Activated CD4-positive, alpha-beta T cell treated with anti-CD3 and anti-CD28 coated beads, Interleukin-2, amount 10 ng/mL, durations not matched to agents 7 days and 5 days (primary cell): ENCODE measurements at regions not wholly inside any gene's neighbourhood (a gene's known extent, or its start where the extent isn't known, plus 50 kb on each side); places are given as distances from the start of the nearest gene placed in this dataset.

ENCODE experiments used
- CTCF ChIA-PET: fragments of 350-600 bp; sonication (Branson Sonifier 250); formaldehyde crosslinking; loops from one replicate; lab custom pipeline; 2021; ENCODE audit warnings: antibody characterized with exemption; lab: Charles Lee
- POLR2A ChIA-PET: fragments of 350-600 bp; sonication (Branson Sonifier 250); formaldehyde crosslinking; loops from one replicate; lab custom pipeline; 2021; ENCODE audit warnings: antibody characterized with exemption; lab: Charles Lee
- DNase-seq: peaks from one replicate; pipeline ENCODE4 v3.0.0-alpha.2; 2020
- H3K27ac Mint-ChIP-seq: one replicate; pipeline ENCODE4 v1.8.0; 2021; ENCODE audit warnings: mild to moderate bottlenecking, moderate library complexity, mixed read lengths
- H3K27me3 Mint-ChIP-seq: one replicate; pipeline ENCODE4 v1.8.0; 2021; ENCODE audit warnings: mixed read lengths
- H3K36me3 Mint-ChIP-seq: one replicate; pipeline ENCODE4 v1.8.0; 2021; ENCODE audit warnings: low read depth, mixed read lengths
- H3K4me1 Mint-ChIP-seq: one replicate; pipeline ENCODE4 v1.8.0; 2021; ENCODE audit warnings: mixed read lengths
- H3K4me3 Mint-ChIP-seq: one replicate; pipeline ENCODE4 v1.8.0; 2021; ENCODE audit warnings: mild to moderate bottlenecking, moderate library complexity, mixed read lengths
- H3K9me3 Mint-ChIP-seq: one replicate; pipeline ENCODE4 v1.8.0; 2021; ENCODE audit warnings: mixed read lengths

DNA sequence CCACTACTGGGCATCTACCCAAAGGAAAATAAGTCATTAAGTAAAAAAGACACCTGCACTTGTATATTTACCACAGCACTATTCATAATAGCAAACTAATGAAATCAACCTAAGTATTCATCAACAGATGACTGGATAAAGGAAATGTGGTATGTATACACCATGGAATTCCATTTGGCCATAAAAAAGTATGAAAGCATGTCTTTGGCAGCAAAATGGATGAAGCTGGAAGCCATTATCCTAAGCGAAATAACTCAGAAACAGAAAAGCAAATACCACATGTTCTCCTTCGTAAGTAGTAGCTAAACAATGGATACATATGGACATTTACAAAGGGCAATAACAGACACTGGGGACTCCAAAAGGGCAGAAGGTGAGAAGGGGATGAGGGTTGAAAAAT lies 485.7 kb upstream of the BRINP3 start:
- CTCF ChIA-PET, result no interaction called here
- POLR2A ChIA-PET, result no interaction called here
- no peaks in the 10 kb centered on the region for H3K36me3 Mint-ChIP-seq
- no peak overlapping the region for H3K27ac Mint-ChIP-seq
- H3K27me3 Mint-ChIP-seq, result no peaks in the 10 kb centered on the region
- DNase-seq, result no peak
- no peaks in the 10 kb centered on the region for H3K4me1 Mint-ChIP-seq
- H3K9me3 Mint-ChIP-seq, result no peaks in the 10 kb centered on the region
- no peak overlapping the region for H3K4me3 Mint-ChIP-seq

DNA sequence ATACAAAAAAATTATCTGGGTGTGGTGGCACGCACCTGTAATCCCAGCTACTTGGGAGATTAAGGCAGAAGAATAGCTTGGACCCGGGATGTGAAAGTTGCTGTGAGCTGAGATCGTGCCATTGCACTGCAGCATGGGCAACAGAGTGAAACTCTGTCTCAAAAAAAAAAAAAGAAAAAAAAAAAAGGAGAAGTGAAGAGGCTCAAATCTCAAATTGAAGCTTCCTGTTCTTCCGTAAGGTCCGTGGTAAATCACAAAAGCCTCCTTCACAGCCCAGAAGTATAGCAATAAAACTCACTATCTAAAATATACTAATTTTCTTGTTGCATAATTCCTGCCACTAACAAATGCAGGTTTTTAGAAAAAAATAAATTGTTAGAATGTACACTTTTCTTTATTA lies 498.2 kb upstream of the BRINP3 start:
- Mint-ChIP-seq H3K4me1 (no peaks in the 10 kb centered on the region), H3K9me3 (peaks cover 8% of the 10 kb centered on the region), H3K27me3 (no peaks in the 10 kb centered on the region), H3K27ac (no peak overlapping the region), H3K36me3 (no peaks in the 10 kb centered on the region), H3K4me3 (no peak overlapping the region)
- CTCF ChIA-PET, result no interaction called here
- POLR2A ChIA-PET, result no interaction called here
- DNase-seq, result no peak

DNA sequence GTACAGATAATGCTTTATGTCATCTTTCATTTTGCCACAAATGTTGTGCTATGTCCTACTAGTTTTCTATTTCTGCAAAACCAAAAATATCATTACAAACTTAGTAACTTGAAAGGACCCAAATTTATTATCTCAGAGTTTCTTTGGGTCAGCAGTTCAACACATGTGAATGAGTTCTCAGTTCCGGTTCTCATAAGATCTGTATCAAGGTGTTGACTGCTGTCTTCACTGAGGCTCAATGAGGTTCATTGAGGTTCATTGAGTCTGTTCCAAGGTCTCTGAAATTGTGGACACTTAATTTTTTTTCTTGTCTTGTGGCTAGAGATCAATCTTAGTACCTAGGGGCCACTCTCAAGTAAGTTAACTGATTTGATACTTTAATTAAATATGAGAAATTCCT lies 525.1 kb upstream of the BRINP3 start:
- H3K27me3 Mint-ChIP-seq, result no peaks in the 10 kb centered on the region
- H3K9me3 Mint-ChIP-seq, result peaks cover 10% of the 10 kb centered on the region
- ChIA-PET POLR2A (no interaction called here), CTCF (no interaction called here)
- H3K27ac Mint-ChIP-seq, result no peak overlapping the region
- no peak overlapping the region for H3K4me3 Mint-ChIP-seq
- H3K4me1 Mint-ChIP-seq, result no peaks in the 10 kb centered on the region
- H3K36me3 Mint-ChIP-seq, result no peaks in the 10 kb centered on the region
- no peak for DNase-seq

- CTCF ChIA-PET, result no interaction called here
- H3K4me3 Mint-ChIP-seq, result no peak overlapping the region
- POLR2A ChIA-PET, result no interaction called here
- H3K27ac Mint-ChIP-seq, result no peak overlapping the region
- no peak for DNase-seq
- no peaks in the 10 kb centered on the region for H3K4me1 Mint-ChIP-seq
- H3K36me3 Mint-ChIP-seq, result no peaks in the 10 kb centered on the region
- no peaks in the 10 kb centered on the region for H3K27me3 Mint-ChIP-seq
- H3K9me3 Mint-ChIP-seq, result no peaks in the 10 kb centered on the region
Measured at GRCh38 chr1:191016765-191017164, 539.1 kb upstream of the BRINP3 start.

- no peaks in the 10 kb centered on the region for H3K27me3 Mint-ChIP-seq
- POLR2A ChIA-PET, result no interaction called here
- H3K9me3 Mint-ChIP-seq, result peaks cover 10% of the 10 kb centered on the region
- no peak overlapping the region for H3K27ac Mint-ChIP-seq
- H3K4me1 Mint-ChIP-seq, result no peaks in the 10 kb centered on the region
- no peaks in the 10 kb centered on the region for H3K36me3 Mint-ChIP-seq
- no peak for DNase-seq
- CTCF ChIA-PET, result no interaction called here
- no peak overlapping the region for H3K4me3 Mint-ChIP-seq
Measured at GRCh38 chr1:191022856-191023255, 545.2 kb upstream of the BRINP3 start.

- Mint-ChIP-seq H3K36me3 (no peaks in the 10 kb centered on the region), H3K4me1 (no peaks in the 10 kb centered on the region), H3K4me3 (no peak overlapping the region), H3K27me3 (no peaks in the 10 kb centered on the region), H3K27ac (no peak overlapping the region), H3K9me3 (peaks cover 19% of the 10 kb centered on the region)
- ChIA-PET POLR2A (no interaction called here), CTCF (no interaction called here)
- DNase-seq, result no peak
Measured at GRCh38 chr1:191025896-191026642, 548.4 kb upstream of the BRINP3 start.

DNA sequence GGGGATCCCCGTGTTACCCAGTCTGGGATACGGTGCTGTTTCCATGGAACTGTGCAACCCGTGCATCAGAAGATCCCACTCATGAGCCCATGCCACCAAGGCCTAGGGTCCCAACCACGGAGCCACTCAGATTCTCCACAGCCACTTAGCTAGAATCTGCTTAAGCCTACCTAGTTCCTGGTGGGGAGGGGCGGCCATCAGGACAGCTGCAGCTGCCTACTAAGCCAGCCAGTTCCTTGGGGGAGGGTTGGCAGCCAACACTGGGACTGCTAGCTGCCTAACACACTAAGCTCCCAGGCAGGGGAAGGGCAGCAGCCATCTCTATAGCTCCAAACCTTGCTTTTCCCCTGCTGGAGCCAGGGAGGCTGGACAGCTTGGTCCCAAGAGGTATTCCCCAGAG lies 549.2 kb upstream of the BRINP3 start:
- H3K4me1 Mint-ChIP-seq, result no peaks in the 10 kb centered on the region
- H3K4me3 Mint-ChIP-seq, result no peak overlapping the region
- ChIA-PET POLR2A (no interaction called here), CTCF (no interaction called here)
- peaks cover 19% of the 10 kb centered on the region for H3K9me3 Mint-ChIP-seq
- H3K36me3 Mint-ChIP-seq, result no peaks in the 10 kb centered on the region
- DNase-seq, result no peak
- no peaks in the 10 kb centered on the region for H3K27me3 Mint-ChIP-seq
- no peak overlapping the region for H3K27ac Mint-ChIP-seq

- Mint-ChIP-seq H3K27me3 (no peaks in the 10 kb centered on the region), H3K4me3 (no peak overlapping the region), H3K36me3 (no peaks in the 10 kb centered on the region), H3K4me1 (no peaks in the 10 kb centered on the region), H3K27ac (no peak overlapping the region), H3K9me3 (peaks cover 8% of the 10 kb centered on the region)
- ChIA-PET CTCF (no interaction called here), POLR2A (no interaction called here)
- no peak for DNase-seq
Measured at GRCh38 chr1:191034132-191034531, 556.5 kb upstream of the BRINP3 start.

DNA sequence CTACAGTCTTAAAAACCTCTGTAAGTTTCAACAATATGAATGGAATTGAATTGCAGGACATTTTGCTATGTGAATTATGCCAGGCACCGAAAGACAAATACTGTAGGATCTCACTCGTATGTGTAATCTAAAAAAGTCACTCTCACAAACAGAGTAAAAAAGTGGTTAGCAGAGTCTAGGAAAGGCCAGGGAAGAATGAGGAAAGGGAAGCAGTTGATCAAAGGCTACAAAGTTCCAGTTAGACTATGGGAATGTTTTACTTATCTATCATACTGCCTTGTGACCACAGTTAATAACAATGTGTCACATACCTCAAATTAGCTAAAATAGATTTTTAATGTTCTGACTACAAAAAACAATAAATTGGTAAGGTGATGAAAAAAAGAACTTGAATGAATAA lies 565.4 kb upstream of the BRINP3 start:
- H3K9me3 Mint-ChIP-seq, result peaks cover 6% of the 10 kb centered on the region

GRCh38 chr1:191049781-191050180 lies 572.1 kb upstream of the BRINP3 start:
- H3K27me3 Mint-ChIP-seq, result no peaks in the 10 kb centered on the region
- no peak for DNase-seq
- H3K4me3 Mint-ChIP-seq, result no peak overlapping the region
- H3K27ac Mint-ChIP-seq, result no peak overlapping the region
- no peaks in the 10 kb centered on the region for H3K4me1 Mint-ChIP-seq
- ChIA-PET CTCF (no interaction called here), POLR2A (no interaction called here)
- H3K36me3 Mint-ChIP-seq, result no peaks in the 10 kb centered on the region
- H3K9me3 Mint-ChIP-seq, result peaks cover 14% of the 10 kb centered on the region

More for the DNA sequence above, 565.4 kb upstream of the BRINP3 start:
- ChIA-PET CTCF (no interaction called here), POLR2A (no interaction called here)
- no peaks in the 10 kb centered on the region for H3K36me3 Mint-ChIP-seq
- H3K4me3 Mint-ChIP-seq, result no peak overlapping the region
- H3K4me1 Mint-ChIP-seq, result no peaks in the 10 kb centered on the region
- no peaks in the 10 kb centered on the region for H3K27me3 Mint-ChIP-seq
- H3K27ac Mint-ChIP-seq, result no peak overlapping the region
- DNase-seq, result no peak

DNA sequence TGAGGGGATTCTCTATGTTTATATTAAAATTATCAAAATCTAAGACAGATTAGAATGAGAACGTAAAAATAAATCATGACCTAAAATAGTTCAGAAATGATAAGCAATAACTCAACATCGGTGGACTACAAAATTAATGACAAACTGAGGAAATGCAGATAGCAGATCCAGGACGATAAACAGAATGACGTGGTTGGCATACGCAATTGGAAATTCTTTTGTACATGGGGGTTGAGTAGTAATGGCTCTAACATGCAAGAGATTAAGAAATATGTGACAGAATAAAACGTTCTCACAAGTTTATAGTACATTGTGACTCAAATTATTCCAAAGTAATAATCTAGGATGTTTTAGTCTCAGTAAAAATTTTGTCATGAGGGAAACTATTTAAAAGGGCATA lies 575.2 kb upstream of the BRINP3 start:
- Mint-ChIP-seq H3K4me3 (no peak overlapping the region), H3K27me3 (no peaks in the 10 kb centered on the region), H3K36me3 (no peaks in the 10 kb centered on the region), H3K27ac (no peak overlapping the region), H3K9me3 (peaks cover 14% of the 10 kb centered on the region), H3K4me1 (no peaks in the 10 kb centered on the region)
- POLR2A ChIA-PET, result no interaction called here
- DNase-seq, result no peak
- CTCF ChIA-PET, result no interaction called here

DNA sequence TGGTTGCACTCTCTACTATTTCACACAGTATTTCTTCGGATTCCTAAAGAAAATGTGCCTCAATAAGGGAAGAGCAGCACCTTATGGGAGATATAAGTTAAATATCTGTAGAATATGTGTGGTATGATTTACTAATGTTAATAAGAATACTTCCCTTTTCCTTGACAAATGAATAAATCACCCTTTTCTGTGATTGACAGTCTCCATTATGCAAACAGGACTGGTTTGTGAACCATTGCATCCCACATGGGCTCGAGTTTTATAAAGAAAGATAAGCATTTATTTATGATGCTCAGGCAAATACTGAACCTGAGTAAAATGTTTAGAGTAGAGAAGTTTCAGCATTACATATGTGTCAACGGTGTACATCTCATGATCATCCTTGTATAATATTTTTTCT lies 587.7 kb upstream of the BRINP3 start:
- ChIA-PET CTCF (no interaction called here), POLR2A (no interaction called here)
- Mint-ChIP-seq H3K4me1 (no peaks in the 10 kb centered on the region), H3K9me3 (peaks cover 12% of the 10 kb centered on the region), H3K27ac (no peak overlapping the region), H3K4me3 (no peak overlapping the region), H3K36me3 (no peaks in the 10 kb centered on the region), H3K27me3 (no peaks in the 10 kb centered on the region)
- DNase-seq, result no peak

DNA sequence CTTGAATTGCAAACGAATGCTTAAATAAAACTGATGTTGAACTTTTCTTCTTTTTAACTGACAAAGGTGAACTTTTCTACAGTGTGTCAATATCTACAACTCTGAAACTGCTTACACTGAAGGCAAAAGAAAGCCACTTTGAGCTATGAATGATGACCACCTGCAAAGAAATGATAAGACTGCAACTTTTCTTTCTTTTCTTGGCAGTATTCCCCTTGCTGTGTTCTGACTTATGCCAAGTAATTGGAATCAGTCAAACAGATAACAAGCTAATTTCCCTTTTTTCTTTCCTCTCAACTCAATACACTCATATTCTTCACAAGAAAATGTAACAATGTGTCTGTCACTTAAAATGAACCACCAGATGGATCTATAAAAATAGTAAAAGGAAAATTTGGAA lies 588.1 kb upstream of the BRINP3 start:
- peaks cover 8% of the 10 kb centered on the region for H3K9me3 Mint-ChIP-seq
- H3K36me3 Mint-ChIP-seq, result no peaks in the 10 kb centered on the region
- ChIA-PET CTCF (no interaction called here), POLR2A (no interaction called here)
- no peak for DNase-seq
- H3K27me3 Mint-ChIP-seq, result no peaks in the 10 kb centered on the region
- no peak overlapping the region for H3K27ac Mint-ChIP-seq
- H3K4me1 Mint-ChIP-seq, result no peaks in the 10 kb centered on the region
- H3K4me3 Mint-ChIP-seq, result no peak overlapping the region

DNA sequence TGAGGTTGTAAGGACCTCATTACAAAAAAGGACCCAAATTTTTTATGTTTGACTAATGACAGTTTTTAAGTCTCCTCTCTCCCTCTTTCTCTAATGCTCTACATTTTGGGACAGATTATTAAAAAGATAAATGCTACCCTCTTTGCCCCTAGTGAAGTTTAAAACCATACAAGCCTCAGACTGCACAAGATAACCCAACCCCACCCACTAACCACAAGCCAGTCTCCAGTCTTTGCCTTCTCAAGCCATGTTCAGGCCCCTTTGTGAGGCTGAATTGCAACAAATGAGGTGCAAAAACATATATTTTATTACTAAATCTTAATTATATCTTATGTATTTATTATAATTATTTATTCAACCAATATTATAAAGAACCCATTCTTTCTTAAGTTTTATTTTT lies 597.2 kb upstream of the BRINP3 start:
- Mint-ChIP-seq H3K36me3 (no peaks in the 10 kb centered on the region), H3K4me1 (no peaks in the 10 kb centered on the region), H3K4me3 (no peak overlapping the region), H3K9me3 (no peaks in the 10 kb centered on the region), H3K27me3 (no peaks in the 10 kb centered on the region), H3K27ac (no peak overlapping the region)
- ChIA-PET POLR2A (no interaction called here), CTCF (interaction anchor here (0.6 kb wide), 1 partner anchor 1360 kb away, joined by 3 read pairs; no protein-coding TSS in a partner anchor)
- no peak for DNase-seq
